Stimulated activated naive CD8-positive, alpha-beta T cell treated with anti-CD3 and anti-CD28 coated beads, Interleukin-15, Interleukin-2, amounts not matched to agents 100 U/mL and 50 U/mL, for 24 hours (primary cell): ENCODE measurements at regions not wholly inside any gene's neighbourhood (a gene's known extent, or its start where the extent isn't known, plus 50 kb on each side); places are given as distances from the start of the nearest gene placed in this dataset.
"Not testable (repeated sequence)": the region's sequence is repeated elsewhere in the genome, so short reads cannot be mapped to it uniquely, and the experiment has no call there.

Source experiments
- ATAC-seq: fragments of 150-1000 bp; cut with Tn5 transposase; one replicate; pipeline ENCODE4 v1.10.0; 2021
- DNase-seq: peaks from one replicate; pipeline ENCODE4 v3.0.0; 2021

GRCh38 chr7:12827920-12828319 lies 140.5 kb downstream of the ARL4A start:
- ATAC-seq (no peak), DNase-seq (no peak)

- DNase-seq (no peak), ATAC-seq (no peak)
Observed at GRCh38 chr7:12831024-12831423, 143.6 kb downstream of the ARL4A start.

DNA sequence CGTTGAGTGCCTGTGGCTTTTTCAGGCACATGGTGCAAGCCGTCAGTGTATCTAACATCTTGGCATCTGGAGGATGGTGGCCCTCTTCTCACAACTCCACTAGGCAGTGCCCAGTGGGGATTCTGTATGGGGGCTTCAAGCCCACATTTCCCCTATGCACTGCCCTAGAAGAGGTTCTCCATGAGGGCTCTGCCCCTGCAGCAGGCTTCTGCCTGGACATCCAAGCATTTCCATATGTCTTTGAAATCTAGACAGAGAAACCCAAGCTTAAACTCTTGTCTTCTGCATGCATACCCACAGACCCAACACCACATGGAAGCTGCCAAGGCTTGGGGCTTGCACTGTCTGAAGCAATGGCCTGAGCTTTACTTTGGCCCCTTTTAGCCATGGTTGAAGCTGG lies 146.4 kb downstream of the ARL4A start:
- no peak for DNase-seq
- ATAC-seq = no peak

GRCh38 chr7:12834782-12835181 lies 147.3 kb downstream of the ARL4A start:
- DNase-seq (no peak), ATAC-seq (no peak)

- DNase-seq = no peak
Observed at GRCh38 chr7:12839508-12840153, 152.2 kb downstream of the ARL4A start.

DNA sequence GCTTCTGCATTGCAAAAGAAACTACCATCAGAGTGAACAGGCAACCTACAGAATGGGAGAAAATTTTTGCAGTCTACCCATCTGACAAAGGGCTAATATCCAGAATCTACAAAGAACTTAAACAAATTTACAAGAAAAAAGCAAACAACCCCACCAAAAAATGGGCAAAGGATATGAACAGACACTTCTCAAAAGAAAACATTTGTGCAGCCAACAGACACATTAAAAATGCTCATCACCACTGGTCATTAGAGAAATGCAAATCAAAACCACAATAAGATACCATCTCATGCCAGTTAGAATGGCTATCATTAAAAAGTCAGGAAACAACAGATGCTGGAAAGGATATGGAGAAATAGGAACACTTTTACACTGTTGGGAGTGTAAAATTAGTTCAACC lies 157.3 kb downstream of the ARL4A start:
- not testable (repeated sequence) for DNase-seq, ATAC-seq

More at GRCh38 chr7:12839508-12840153, 152.2 kb downstream of the ARL4A start:
- no peak for ATAC-seq

- DNase-seq (no peak), ATAC-seq (no peak)
Observed at GRCh38 chr7:12847001-12847400, 159.6 kb downstream of the ARL4A start.

GRCh38 chr7:12851142-12851541 lies 163.7 kb downstream of the ARL4A start:
- ATAC-seq (no peak), DNase-seq (no peak)

DNA sequence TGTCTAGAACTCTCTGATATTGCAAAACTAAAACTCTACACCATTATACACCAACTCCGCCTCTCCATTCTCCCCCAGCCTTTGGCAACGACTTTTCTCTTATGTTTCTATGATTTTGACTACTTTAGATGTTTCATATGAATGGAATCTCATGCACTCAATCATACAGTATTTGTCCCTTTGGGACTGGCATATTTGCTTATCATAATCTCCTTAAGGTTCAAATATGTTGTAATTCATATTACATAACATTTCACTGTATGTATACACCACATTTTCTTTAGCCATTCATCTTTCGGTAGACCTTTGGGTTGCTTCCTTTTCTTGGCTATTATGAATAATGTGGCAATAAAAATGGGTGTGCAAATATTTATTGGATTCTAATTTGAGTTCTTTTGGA lies 164.4 kb downstream of the ARL4A start:
- DNase-seq (no peak), ATAC-seq (no peak)

DNA sequence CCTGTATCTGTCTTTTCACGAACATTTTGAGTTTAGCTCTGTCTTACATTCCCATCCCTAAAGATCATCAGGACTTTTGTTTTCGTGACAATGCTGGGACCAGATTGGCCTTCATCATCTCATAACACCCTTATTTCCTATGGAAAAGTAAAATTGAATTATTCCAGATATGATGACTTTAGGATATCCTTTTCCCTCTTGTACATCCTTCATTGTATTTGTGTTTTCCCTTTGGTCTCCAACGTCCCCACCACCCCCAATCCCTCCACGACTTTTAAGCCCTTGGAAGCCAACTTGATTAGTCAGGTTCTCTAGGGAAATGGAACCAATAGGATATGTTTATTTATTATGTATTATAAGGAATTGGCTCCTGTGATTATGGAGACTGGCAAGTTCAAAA lies 167.6 kb downstream of the ARL4A start:
- ATAC-seq = no peak
- no peak for DNase-seq

DNA sequence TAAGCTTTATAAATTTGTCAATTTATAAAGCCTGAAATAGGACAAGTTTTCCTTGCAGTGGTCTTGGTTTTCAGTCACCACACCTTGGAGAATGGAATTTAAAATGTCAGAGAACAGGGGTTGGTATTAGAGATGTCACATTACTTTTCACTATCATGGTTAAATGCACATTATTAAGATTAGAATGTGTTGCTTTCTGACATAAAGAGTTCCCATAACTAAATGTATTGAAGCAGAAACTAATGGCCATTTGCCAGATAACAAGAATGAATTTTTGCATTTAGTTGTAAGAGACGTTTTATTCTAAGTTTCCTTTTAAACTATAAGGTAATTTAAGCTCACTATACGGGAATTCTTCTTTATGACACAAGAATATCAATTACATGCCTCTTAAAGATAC lies 172.3 kb downstream of the ARL4A start:
- DNase-seq (no peak), ATAC-seq (no peak)

- DNase-seq (no peak), ATAC-seq (no peak)
Observed at GRCh38 chr7:12861070-12861469, 173.6 kb downstream of the ARL4A start.

DNA sequence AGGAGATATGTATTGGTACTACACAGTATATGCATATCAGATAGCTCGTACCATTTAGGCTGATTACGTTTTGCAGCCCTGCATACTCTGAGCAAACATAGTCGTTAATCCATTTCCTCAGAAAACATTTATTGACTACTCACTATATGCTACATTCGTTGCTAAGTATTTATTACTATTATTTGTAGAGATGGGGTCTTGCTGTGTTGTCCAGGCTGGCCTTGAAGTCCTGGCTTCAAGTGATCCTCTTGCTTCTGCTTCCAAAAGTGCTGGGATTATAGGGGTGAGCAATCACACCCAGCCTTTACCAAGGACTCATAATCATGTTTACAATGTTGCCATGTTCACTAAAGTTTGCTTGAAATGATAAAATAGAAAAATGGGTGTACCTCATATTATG lies 174.7 kb downstream of the ARL4A start:
- ATAC-seq (no peak), DNase-seq (no peak)

DNA sequence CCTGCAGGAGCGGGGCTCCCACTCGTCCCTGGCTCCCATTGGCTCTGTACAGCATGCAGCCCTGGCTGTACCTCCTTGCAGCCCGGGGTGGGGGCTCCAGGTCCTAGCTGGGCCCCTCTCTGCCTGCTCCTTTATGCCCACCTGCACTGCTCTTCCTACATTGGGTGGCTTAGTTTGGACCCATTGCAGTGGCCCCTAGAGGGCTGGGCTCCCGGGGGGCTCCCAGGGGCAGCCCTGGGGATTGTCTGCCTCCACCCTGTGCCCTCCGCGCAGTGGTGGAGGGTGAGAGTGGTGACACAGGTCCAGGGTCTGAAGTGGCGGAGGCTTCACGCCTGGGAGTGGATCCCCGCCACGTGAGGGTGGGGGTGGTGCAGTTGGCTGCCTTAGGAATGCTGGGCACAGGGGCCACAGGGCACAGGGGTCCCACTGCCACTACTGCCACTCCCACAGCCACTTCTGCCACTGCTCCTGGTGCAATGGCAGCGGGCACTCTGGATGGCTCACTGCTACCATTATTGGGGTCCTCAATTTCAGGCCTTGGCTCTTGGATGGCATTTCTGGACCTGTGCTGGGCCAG lies 177.1 kb downstream of the ARL4A start:
- DNase-seq (no peak), ATAC-seq (no peak)

DNA sequence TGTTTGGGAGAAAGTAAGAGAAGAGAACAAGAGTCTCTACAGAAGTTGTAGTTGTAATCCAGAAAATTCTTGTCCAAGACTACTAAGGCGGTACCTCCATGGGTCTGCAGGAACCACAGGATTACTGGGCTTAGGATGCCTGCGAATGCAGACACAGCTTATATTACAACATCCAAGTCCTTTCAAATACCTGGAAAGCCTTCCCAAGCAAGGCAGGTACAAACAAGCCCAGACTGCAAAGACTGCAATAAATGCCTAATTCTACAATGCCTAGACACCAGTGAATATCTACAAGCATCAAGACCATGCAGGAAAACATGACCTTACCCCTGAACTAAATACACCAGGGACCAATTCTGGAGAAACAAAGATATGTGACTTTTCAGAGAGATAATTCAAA lies 178.2 kb downstream of the ARL4A start:
- ATAC-seq = no peak
- no peak for DNase-seq

DNA sequence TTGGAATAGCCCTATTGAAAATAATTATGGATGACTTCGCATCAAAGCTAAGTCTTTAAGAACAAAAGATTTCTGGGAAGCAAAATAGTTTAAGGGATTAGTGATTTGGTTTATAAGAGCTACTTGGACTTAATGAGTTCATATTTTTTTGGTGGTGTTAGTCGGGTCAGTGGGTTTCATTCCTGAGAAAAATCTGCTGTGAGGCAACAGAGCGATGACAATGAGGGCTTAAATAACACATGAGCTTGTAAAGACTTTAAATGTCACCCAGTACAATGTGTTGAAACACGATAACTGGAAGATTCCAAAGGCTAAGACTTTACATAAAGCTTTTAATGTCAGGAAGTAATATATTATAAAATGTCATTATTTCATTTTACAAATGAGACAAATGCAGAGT lies 178.8 kb downstream of the ARL4A start:
- no peak for DNase-seq
- ATAC-seq = no peak

GRCh38 chr7:12868027-12868426 lies 180.6 kb downstream of the ARL4A start:
- DNase-seq (no peak), ATAC-seq (no peak)

DNA sequence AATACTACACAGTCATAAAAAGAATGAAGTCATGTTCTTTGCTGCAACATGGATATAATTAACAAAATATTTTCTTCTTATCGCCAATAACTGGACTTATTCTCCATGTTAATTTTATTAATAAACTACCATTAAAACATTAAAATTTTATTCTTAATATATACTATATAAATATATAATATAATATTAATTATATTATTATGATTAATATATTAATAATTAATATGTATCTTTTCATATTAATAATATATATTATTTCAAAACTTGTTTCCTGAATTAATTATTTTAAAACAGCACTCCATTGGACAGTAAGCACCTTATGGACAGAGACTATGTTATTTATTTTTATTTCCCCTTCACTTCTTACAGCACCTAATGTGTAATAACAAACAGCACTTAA lies 182.8 kb downstream of the ARL4A start:
- DNase-seq (no peak), ATAC-seq (no peak)

DNA sequence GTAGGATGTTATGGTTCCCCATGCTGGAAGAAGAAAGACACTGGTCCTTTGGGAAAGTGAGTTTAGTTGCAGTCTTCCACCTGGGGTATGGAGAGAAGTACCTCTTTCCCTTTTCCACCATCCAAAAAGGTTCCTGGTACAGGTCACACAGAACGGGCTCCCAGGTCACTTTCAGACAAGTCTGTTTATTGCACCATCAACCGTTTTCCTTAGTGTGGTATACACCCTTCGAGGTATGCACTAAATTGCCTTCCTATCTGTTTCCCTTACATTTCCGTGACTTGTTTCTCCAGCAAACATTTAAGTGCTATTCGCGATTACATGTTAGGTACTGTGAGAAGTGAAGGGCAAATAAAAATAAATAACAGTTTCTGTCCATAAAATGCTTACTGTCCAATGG lies 185.1 kb downstream of the ARL4A start:
- ATAC-seq = no peak
- no peak for DNase-seq

- no peak for DNase-seq
- no peak for ATAC-seq
Observed at GRCh38 chr7:12873571-12873970, 186.1 kb downstream of the ARL4A start.

DNA sequence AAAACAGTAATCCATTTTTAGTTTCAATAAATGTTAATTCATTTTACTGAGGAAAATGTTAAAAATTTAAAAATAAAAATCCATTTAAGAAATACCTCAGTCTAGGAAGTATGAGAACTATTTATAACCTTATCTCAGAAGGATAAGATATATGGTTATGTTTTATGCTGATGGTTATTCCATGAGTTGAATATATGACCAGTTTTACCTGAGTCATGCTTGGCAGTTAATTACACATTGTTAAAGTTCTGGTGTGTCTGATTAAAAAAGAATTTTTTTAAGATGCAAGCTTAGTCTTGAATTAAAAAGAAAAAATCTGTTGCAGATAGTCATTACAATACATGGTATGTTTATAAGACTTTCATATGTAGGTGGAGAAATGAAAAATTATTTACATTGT lies 191.7 kb downstream of the ARL4A start:
- ATAC-seq = no peak
- DNase-seq = no peak

DNA sequence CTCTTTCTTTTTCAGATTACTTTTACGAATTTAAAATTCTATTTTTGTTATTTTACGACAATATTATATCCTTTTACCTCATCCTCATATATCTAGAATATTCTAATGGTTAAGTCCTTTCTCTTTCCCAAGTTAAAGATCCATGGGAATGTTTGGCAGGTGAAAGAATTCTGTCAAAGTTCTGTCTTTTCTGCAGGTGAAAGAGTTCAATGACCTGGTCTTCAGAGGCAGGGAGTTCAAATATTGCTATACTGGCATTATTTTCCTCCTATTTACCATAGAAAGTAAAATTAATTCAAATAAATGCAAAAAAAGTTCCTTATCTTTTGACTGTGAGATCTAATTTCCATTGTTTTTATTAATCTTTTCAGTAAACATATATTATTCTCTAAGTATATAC lies 194.3 kb downstream of the ARL4A start:
- DNase-seq (no peak), ATAC-seq (no peak)

- no peak for DNase-seq
- ATAC-seq = no peak
Observed at GRCh38 chr7:12882710-12883109, 195.3 kb downstream of the ARL4A start.

- ATAC-seq = no peak
- no peak for DNase-seq
Observed at GRCh38 chr7:12884033-12884432, 196.6 kb downstream of the ARL4A start.
